ENCODE measurements at regions not wholly inside any gene's neighbourhood (a gene's known extent, or its start where the extent isn't known, plus 50 kb on each side); places are given as distances from the start of the nearest gene placed in this dataset.
"Not testable (repeated sequence)": the region's sequence is repeated elsewhere in the genome, so short reads cannot be mapped to it uniquely, and the experiment has no call there.

DNA sequence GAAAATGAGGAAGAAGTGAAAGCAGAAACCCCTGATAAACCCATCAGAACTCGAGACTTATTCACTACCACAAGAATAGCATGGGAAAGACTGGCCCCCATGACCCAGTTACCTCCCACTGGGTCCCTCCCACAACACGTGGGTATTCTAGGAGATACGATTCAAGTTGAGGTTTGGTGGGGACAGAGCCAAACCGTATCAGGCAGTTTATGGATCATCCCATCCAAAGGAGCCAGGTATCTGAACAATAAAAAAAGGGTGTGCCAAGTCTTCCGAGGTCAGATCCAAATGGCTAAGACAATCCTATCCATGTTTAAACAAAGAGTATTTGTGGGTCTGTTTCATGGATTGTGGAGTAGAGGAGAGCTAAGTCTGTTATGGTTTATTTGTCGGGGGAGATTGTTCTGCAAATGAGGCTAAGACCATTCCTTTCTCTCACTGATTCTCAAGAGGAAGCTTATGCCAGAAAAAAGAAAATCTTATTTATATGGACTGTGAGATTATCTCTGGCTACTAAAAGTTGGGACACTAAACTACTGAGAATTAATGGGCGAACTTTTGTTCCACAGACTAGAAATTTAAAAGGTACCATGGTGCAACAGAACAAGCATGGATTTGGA lies 203.7 kb downstream of the IPMK start:
- TF ChIP-seq, protein P1, sequence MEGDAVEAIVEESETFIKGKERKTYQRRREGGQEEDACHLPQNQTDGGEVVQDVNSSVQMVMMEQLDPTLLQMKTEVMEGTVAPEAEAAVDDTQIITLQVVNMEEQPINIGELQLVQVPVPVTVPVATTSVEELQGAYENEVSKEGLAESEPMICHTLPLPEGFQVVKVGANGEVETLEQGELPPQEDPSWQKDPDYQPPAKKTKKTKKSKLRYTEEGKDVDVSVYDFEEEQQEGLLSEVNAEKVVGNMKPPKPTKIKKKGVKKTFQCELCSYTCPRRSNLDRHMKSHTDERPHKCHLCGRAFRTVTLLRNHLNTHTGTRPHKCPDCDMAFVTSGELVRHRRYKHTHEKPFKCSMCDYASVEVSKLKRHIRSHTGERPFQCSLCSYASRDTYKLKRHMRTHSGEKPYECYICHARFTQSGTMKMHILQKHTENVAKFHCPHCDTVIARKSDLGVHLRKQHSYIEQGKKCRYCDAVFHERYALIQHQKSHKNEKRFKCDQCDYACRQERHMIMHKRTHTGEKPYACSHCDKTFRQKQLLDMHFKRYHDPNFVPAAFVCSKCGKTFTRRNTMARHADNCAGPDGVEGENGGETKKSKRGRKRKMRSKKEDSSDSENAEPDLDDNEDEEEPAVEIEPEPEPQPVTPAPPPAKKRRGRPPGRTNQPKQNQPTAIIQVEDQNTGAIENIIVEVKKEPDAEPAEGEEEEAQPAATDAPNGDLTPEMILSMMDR (conservative IDR thresholded peaks at IDR 0.05; ENCODE audit: low read depth, low read length) = no peak
- DNase-seq (ENCODE audit: low read depth) = no peak
- no peak overlapping the region for H3K4me3 ChIP-seq (ENCODE audit: low read length)

DNA sequence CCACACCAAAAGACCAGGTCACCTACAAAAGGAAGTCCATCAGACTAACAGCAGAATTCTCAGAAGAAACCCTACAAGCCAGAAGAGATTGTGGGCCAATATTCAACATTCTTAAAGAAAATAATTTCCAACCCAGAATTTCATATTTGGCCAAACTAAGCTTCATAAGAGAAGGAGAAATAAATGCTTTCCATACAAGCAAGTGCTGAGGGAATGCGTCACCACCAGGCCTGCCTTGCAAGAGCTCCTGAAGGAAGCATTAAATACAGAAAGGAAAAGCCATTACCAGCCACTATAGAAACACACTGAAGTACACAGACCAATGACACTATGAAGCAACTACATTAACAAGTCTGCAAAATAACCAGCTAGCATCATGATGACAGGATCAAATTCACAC lies 209.0 kb downstream of the IPMK start:
- H3K4me3 ChIP-seq (ENCODE audit: low read length); DNase-seq (ENCODE audit: low read depth): not testable (repeated sequence)

DNA sequence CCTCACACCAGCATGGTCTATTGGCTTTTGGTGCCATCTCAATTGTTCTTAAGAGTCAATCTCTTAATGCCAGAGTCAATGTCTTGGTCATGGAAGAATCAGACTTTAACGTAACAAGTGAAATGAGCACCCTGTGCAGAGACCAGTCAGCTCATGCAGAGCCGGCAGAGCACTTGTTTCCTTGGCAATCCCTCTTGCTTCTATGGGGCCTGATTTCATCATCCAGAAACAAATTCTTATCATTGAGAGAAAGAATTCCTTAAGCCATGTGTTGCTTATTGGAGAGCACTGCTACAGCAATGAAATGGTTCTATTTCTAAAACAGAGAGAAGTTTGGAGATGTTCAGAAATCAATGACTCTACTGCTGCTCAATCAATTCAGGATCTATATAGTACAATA lies 212.8 kb downstream of the IPMK start:
- no peak for DNase-seq (ENCODE audit: low read depth)
- TF ChIP-seq, protein P1 (conservative IDR thresholded peaks at IDR 0.05; ENCODE audit: low read depth, low read length) = no peak

DNA sequence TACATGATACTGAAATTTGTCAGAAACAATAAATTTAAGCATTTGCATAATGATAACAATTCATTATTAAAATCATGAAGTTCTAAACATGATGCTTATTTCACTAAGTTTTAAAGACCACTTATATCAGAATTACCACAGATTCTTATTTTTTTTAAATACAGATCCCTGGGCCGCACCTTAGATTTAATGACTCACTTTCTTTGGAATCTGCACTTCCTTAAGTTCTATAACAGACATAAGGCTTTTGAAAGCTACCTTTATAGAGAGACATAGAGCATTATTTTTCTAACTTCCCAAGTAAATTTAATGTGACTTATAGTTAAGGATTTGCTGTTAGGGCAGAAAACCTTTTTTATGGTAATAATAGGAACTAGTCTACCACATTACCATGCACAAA lies 214.9 kb downstream of the IPMK start:
- H3K4me3 ChIP-seq (ENCODE audit: low read length) = no peak overlapping the region
- DNase-seq (ENCODE audit: low read depth) = no peak
- TF ChIP-seq, protein P1 (conservative IDR thresholded peaks at IDR 0.05; ENCODE audit: low read depth, low read length) = no peak

More for the DNA sequence above, 212.8 kb downstream of the IPMK start:
- H3K4me3 ChIP-seq (ENCODE audit: low read length) = no peak overlapping the region

DNA sequence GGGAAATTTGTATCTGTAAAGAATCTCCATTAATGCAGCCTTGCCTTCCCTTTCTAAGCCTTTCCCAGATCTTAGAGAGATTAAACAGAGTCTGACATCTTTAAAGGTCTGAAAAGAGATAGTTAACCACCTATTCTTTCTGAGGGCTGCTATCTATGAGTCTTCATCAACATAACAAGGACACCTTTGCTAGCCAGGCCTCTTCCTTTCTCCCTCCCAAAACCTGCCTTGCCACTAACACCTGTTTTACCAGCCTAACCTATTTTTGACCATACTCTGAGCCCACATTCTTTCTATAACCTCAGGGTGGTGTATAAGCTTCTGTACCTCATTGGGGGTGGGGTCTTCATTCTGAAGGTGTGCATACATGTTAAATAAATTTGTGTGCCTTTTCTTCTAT lies 217.1 kb downstream of the IPMK start:
- no peak for DNase-seq (ENCODE audit: low read depth)
- TF ChIP-seq, protein P1 (conservative IDR thresholded peaks at IDR 0.05; ENCODE audit: low read depth, low read length) = no peak
- H3K4me3 ChIP-seq (ENCODE audit: low read length) = no peak overlapping the region

DNA sequence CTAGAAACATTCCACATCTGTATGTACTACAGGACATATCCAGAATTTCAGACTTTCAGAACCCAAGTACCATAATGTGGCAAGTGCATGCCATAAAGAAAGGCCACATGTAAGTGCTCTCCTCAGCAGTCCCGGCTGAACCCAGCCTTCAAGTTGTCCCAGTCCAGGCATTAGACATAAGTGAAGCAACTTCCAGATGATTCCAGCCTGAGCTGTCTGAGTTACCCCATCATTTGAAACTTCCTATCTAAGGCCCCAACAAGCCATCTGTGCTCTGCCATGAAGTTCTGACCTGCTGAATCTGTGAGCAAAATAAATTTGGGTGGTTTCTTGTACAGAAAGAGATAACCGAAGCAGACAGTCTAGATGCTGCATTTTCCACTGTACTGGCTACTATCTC lies 218.8 kb downstream of the IPMK start:
- TF ChIP-seq, protein P1 (conservative IDR thresholded peaks at IDR 0.05; ENCODE audit: low read depth, low read length) = no peak
- DNase-seq (ENCODE audit: low read depth) = no peak
- H3K4me3 ChIP-seq (ENCODE audit: low read length) = no peak overlapping the region

DNA sequence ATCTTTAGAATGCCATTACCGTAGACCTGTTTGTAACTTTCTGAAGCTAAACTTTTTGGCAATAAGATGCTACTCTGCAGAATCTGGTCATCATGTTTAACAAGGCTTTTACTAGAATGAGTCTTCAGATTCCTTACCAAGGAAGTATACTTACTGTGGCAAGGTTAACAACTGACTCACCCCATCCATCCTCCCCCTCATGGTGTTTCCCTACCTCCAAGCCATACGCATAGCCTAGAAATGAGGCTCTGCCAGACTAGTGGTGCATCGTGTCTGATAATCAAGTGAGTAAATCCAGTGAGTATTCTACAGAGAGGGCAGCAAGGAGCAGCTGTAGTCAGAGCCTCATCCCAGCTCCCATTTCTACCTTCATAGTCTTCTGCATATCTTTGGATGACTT lies 223.6 kb downstream of the IPMK start:
- no peak overlapping the region for H3K4me3 ChIP-seq (ENCODE audit: low read length)
- TF ChIP-seq, protein P1 (conservative IDR thresholded peaks at IDR 0.05; ENCODE audit: low read depth, low read length) = no peak
- DNase-seq (ENCODE audit: low read depth) = no peak
